Activated CD8-positive, alpha-beta T cell treated with anti-CD3 and anti-CD28 coated beads for 36 hours (primary cell): ENCODE measurements at regions not wholly inside any gene's neighbourhood (a gene's known extent, or its start where the extent isn't known, plus 50 kb on each side); places are given as distances from the start of the nearest gene placed in this dataset.

Experiments used
- ATAC-seq: fragments of 200-7000 bp; cut with Tn5 transposase; one replicate; pipeline ENCODE4 v1.10.0; 2021; ENCODE audit warnings: mild to moderate bottlenecking, moderate library complexity
- CTCF ChIA-PET: fragments of 350-600 bp; sonication (Branson Sonifier 250); formaldehyde crosslinking; loops from one replicate; lab custom pipeline; 2021; ENCODE audit warnings: antibody characterized with exemption; lab: Charles Lee
- POLR2A ChIA-PET: fragments of 350-600 bp; sonication (Branson Sonifier 250); formaldehyde crosslinking; loops from one replicate; lab custom pipeline; 2021; ENCODE audit warnings: antibody characterized with exemption; lab: Charles Lee
- DNase-seq: peaks from one replicate; pipeline ENCODE4 v3.0.0-alpha.2; 2020
- H3K27ac Mint-ChIP-seq: one replicate; pipeline ENCODE4 v1.8.0; 2021; ENCODE audit warnings: mild to moderate bottlenecking, mixed read lengths
- H3K27me3 Mint-ChIP-seq: one replicate; pipeline ENCODE4 v1.8.0; 2021; ENCODE audit warnings: mixed read lengths
- H3K36me3 Mint-ChIP-seq: one replicate; pipeline ENCODE4 v1.8.0; 2021; ENCODE audit warnings: low read depth, mixed read lengths
- H3K4me1 Mint-ChIP-seq: one replicate; pipeline ENCODE4 v1.8.0; 2021; ENCODE audit warnings: low read depth, mixed read lengths
- H3K4me3 Mint-ChIP-seq: one replicate; pipeline ENCODE4 v1.8.0; 2021; ENCODE audit warnings: mild to moderate bottlenecking, moderate library complexity, mixed read lengths
- H3K9me3 Mint-ChIP-seq: one replicate; pipeline ENCODE4 v1.8.0; 2021; ENCODE audit warnings: mixed read lengths
- intact Hi-C: fragments of 100-400 bp; cut with micrococcal nuclease; formaldehyde crosslinking; loops from one replicate; pipeline ENCODE4 v1.10.0; 2022
- TF ChIP-seq, protein P1 (sequence below): fragments of 200-600 bp; IDR thresholded peaks from one replicate; pipeline ENCODE4 v1.8.0; 2022; ENCODE audit warnings: antibody characterized with exemption, mild to moderate bottlenecking

DNA sequence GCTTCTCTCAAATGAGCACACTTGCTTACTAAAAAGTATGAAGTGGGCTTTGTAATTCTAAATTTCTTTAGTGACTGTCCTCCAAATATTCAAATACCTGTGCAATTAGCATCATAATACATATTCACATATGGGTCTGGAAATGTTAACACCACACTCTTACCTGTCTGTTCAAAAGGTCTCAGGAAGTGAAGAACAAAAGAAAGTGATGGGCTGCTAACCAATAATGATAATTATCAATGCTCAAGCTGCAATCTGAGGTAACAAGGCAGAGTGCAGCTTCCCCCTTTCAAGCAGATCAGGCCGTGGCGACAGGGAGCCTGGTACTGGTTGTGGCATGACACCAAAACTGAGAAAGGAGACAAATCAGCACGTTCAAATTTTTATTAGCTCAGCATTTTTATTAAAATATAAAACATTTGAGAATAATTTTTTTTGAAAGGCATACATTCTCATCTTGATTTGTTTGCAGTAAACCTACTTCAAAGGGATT is 1044.7 kb upstream of the EPHA7 start:
- POLR2A ChIA-PET = no interaction called here
- no peak overlapping the region for H3K27ac Mint-ChIP-seq
- no peaks in the 10 kb centered on the region for H3K27me3 Mint-ChIP-seq
- TF ChIP-seq, protein P1, sequence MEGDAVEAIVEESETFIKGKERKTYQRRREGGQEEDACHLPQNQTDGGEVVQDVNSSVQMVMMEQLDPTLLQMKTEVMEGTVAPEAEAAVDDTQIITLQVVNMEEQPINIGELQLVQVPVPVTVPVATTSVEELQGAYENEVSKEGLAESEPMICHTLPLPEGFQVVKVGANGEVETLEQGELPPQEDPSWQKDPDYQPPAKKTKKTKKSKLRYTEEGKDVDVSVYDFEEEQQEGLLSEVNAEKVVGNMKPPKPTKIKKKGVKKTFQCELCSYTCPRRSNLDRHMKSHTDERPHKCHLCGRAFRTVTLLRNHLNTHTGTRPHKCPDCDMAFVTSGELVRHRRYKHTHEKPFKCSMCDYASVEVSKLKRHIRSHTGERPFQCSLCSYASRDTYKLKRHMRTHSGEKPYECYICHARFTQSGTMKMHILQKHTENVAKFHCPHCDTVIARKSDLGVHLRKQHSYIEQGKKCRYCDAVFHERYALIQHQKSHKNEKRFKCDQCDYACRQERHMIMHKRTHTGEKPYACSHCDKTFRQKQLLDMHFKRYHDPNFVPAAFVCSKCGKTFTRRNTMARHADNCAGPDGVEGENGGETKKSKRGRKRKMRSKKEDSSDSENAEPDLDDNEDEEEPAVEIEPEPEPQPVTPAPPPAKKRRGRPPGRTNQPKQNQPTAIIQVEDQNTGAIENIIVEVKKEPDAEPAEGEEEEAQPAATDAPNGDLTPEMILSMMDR = no peak
- intact Hi-C loops = no loop called here
- H3K9me3 Mint-ChIP-seq = peaks cover 6% of the 10 kb centered on the region
- no peaks in the 10 kb centered on the region for H3K36me3 Mint-ChIP-seq
- no peak for DNase-seq
- ATAC-seq = no peak
- no peak overlapping the region for H3K4me3 Mint-ChIP-seq
- no peaks in the 10 kb centered on the region for H3K4me1 Mint-ChIP-seq
- CTCF ChIA-PET = no interaction called here

DNA sequence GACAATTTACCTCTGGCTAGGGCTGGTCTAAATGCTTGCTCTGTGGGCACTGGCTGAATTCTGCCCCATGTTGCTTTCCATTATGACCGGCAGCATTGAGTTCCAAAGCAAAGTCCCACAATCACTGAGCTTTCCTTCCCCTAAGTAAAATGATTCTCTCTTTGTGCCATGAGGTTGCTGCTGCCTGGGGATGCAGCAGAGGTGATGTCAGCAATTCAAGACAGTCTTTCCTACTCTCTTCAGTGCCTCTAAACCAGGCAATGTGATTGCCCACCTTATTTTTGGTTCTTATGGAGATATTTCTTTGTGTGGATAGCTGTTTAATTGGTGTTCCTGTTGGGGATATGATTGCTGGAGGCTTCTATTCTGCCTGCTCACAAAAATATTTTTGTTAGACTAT is 1043.9 kb upstream of the EPHA7 start:
- intact Hi-C loops = no loop called here
- no peak overlapping the region for H3K4me3 Mint-ChIP-seq
- POLR2A ChIA-PET = no interaction called here
- TF ChIP-seq, protein P1 = no peak
- no peaks in the 10 kb centered on the region for H3K36me3 Mint-ChIP-seq
- no peaks in the 10 kb centered on the region for H3K27me3 Mint-ChIP-seq
- no peaks in the 10 kb centered on the region for H3K4me1 Mint-ChIP-seq
- ATAC-seq (no peak), DNase-seq (no peak)
- CTCF ChIA-PET = no interaction called here
- H3K9me3 Mint-ChIP-seq = peaks cover 6% of the 10 kb centered on the region
- no peak overlapping the region for H3K27ac Mint-ChIP-seq

GRCh38 chr6:94462231-94462630 is 1042.9 kb upstream of the EPHA7 start:
- ATAC-seq (no peak), DNase-seq (no peak)
- Mint-ChIP-seq H3K4me3 (no peak overlapping the region), H3K36me3 (no peaks in the 10 kb centered on the region), H3K4me1 (no peaks in the 10 kb centered on the region), H3K27ac (no peak overlapping the region), H3K27me3 (no peaks in the 10 kb centered on the region), H3K9me3 (peaks cover 6% of the 10 kb centered on the region)
- ChIA-PET POLR2A (no interaction called here), CTCF (no interaction called here)
- TF ChIP-seq, protein P1 = no peak
- intact Hi-C loops = no loop called here

DNA sequence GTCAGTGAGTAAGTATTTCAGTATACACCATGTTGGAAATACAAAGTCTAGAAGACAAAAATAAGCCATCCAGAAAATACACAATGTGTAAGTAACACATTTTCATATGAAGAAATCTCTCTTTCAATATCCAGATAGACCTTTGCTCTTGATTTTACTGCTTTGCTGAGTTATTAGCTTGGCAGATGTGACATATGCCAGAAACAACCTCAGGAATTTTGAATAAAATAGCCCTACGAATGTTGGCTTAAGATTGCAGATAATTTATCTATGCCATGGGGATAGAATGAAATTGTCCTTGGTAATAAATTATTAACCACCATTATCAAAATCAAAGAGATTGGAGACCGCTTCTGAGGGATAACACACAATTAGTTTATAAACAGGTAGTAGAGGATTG is 1036.9 kb upstream of the EPHA7 start:
- CTCF ChIA-PET = no interaction called here
- Mint-ChIP-seq H3K4me1 (no peaks in the 10 kb centered on the region), H3K36me3 (no peaks in the 10 kb centered on the region)

GRCh38 chr6:94454231-94454630 is 1034.9 kb upstream of the EPHA7 start:
- no peaks in the 10 kb centered on the region for H3K4me1 Mint-ChIP-seq
- H3K27ac Mint-ChIP-seq = no peak overlapping the region
- H3K27me3 Mint-ChIP-seq = no peaks in the 10 kb centered on the region
- no peak overlapping the region for H3K4me3 Mint-ChIP-seq
- DNase-seq (no peak), ATAC-seq (no peak)
- no peaks in the 10 kb centered on the region for H3K36me3 Mint-ChIP-seq
- CTCF ChIA-PET = no interaction called here
- TF ChIP-seq, protein P1 = no peak
- POLR2A ChIA-PET = no interaction called here
- intact Hi-C loops = no loop called here
- peaks cover 5% of the 10 kb centered on the region for H3K9me3 Mint-ChIP-seq

More for the DNA sequence above, 1036.9 kb upstream of the EPHA7 start:
- ATAC-seq (no peak), DNase-seq (no peak)
- POLR2A ChIA-PET = no interaction called here
- peaks cover 7% of the 10 kb centered on the region for H3K9me3 Mint-ChIP-seq
- TF ChIP-seq, protein P1 = no peak
- no peaks in the 10 kb centered on the region for H3K27me3 Mint-ChIP-seq
- no peak overlapping the region for H3K27ac Mint-ChIP-seq
- intact Hi-C loops = no loop called here
- no peak overlapping the region for H3K4me3 Mint-ChIP-seq
